Suprapubic skin (tissue), 4 donors: ENCODE measurements at regions not wholly inside any gene's neighbourhood (a gene's known extent, or its start where the extent isn't known, plus 50 kb on each side); places are given as distances from the start of the nearest gene placed in this dataset.

Source experiments
- DNase-seq, 2 donors: peaks; one replicate each; pipeline ENCODE4 v3.0.0-alpha.2; 2019; ENCODE audit warnings: low spot score in 2 of 2
- H3K27ac ChIP-seq: fragments of 200-600 bp; sonication (generic); one replicate; pipeline ENCODE4 v1.5.1; 2019
- H3K27me3 ChIP-seq: fragments of 200-600 bp; sonication (generic); one replicate; pipeline ENCODE4 v1.5.1; 2019
- H3K36me3 ChIP-seq: fragments of 200-600 bp; sonication (generic); one replicate; pipeline ENCODE4 v1.5.1; 2019
- H3K4me1 ChIP-seq: fragments of 200-600 bp; sonication (generic); one replicate; pipeline ENCODE4 v1.5.1; 2019
- H3K4me3 ChIP-seq: fragments of 200-600 bp; sonication (generic); one replicate; pipeline ENCODE4 v1.5.1; 2019; ENCODE audit warnings: mild to moderate bottlenecking
- H3K9me3 ChIP-seq: fragments of 200-600 bp; sonication (generic); one replicate; pipeline ENCODE4 v1.5.1; 2019
- CTCF ChIP-seq, 2 donors: fragments of 200-600 bp in 1 of 2; fragments of 450-650 bp in 1 of 2; sonication (generic) in 1 of 2; IDR thresholded peaks; one replicate each; pipeline ENCODE4 v1.5.1; 2016 to 2019; ENCODE audit warnings: antibody characterized with exemption in 2 of 2, mild to moderate bottlenecking in 1 of 2, moderate library complexity in 1 of 2
- EP300 ChIP-seq: sonication (generic); formaldehyde crosslinking; IDR thresholded peaks from one replicate; pipeline ENCODE4 v1.6.1; 2017; ENCODE audit warnings: antibody characterized with exemption
- POLR2A ChIP-seq, 2 donors: fragments of 450-650 bp; IDR thresholded peaks; one replicate each; pipeline ENCODE4 v1.6.1; 2017; ENCODE audit warnings: antibody characterized with exemption in 2 of 2, mild to moderate bottlenecking in 2 of 2, moderate library complexity in 2 of 2
- POLR2AphosphoS5 ChIP-seq, 3 donors: sonication (generic); formaldehyde crosslinking; IDR thresholded peaks; one replicate each; pipeline ENCODE4 v1.6.1; 2017; ENCODE audit warnings: antibody characterized with exemption in 3 of 3
- WGBS: methylation state at CpG from one replicate; pipeline ENCODE4 v1.1.5; 2018; 5-methylcytosine and 5-hydroxymethylcytosine counted together

DNA sequence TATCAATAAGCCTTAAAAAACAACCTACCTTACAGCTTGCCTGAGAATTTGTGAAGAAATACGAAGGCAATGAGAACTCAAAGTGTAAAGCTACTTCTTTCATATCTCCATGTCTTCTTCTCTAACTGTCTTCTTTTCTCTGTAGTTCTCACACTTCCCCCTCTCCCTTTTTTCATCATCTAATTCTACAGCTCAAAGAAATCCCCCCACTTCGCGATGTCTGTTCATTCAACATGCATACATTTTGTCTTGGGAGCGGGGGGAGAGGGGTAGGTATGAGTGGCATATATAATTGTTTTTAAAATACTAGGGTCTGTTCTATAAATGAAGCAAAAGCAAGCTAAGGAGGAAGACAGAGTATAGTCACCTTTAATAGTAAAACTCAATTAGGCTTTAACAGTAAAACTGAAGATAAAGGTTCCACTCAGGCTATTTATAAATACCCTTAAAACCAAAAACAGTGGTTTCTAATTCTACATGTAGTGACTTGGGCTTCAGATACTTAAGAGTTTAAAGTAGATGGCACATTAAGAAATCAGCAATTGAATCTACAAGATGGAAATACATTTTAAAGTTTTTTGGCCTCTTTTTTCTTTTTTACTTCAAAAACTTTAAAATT, 106.9 kb downstream of the KLF12 start:
- H3K27ac ChIP-seq, result no peak overlapping the region
- no peak for TF ChIP-seq POLR2AphosphoS5 (IDR thresholded peaks at IDR 0.05)

DNA sequence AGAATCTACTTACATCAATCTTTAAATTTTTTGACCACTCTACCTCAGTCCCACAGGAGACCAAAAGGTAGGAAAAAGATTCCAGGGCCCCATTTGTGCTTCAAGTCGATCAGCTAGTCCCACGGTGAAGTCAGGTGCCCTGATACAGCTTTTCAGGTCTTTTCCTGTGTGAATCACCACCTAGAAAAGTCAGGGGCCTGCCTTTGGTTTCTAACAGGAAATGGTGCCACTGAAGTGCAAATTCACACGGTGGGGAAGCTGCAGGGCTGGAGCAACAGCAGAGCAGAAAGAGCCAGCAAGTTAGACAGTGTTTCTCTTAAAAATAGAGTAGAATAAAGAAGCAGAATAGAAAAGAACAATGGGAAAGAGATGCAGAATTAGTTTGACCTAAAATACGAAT, 107.5 kb downstream of the KLF12 start:
- H3K27me3 ChIP-seq, result no peaks in the 10 kb centered on the region
- DNase-seq, result no peak
- H3K9me3 ChIP-seq, result no peaks in the 10 kb centered on the region
- H3K27ac ChIP-seq, result no peak overlapping the region
- no peak overlapping the region for H3K4me3 ChIP-seq
- no peaks in the 10 kb centered on the region for H3K36me3 ChIP-seq
- WGBS, result 64% methylated on average over 4 of the region's 4 CpGs
- no peak for TF ChIP-seq EP300
- no peaks in the 10 kb centered on the region for H3K4me1 ChIP-seq

More for the DNA sequence above, 106.9 kb downstream of the KLF12 start:
- DNase-seq, result no peak
- H3K36me3 ChIP-seq, result no peaks in the 10 kb centered on the region
- H3K9me3 ChIP-seq, result no peaks in the 10 kb centered on the region
- no peaks in the 10 kb centered on the region for H3K27me3 ChIP-seq
- H3K4me1 ChIP-seq, result peaks cover 3% of the 10 kb centered on the region
- H3K4me3 ChIP-seq, result no peak overlapping the region
- WGBS, result 92% methylated on average over 4 of the region's 4 CpGs

- H3K9me3 ChIP-seq, result no peaks in the 10 kb centered on the region
- WGBS, result 69% methylated on average over 3 of the region's 3 CpGs
- H3K4me3 ChIP-seq, result no peak overlapping the region
- no peak for DNase-seq
- H3K4me1 ChIP-seq, result no peaks in the 10 kb centered on the region
- H3K27ac ChIP-seq, result no peak overlapping the region
- TF ChIP-seq EP300, result no peak
- TF ChIP-seq POLR2A (IDR thresholded peaks at IDR 0.05), result no peak
- TF ChIP-seq POLR2AphosphoS5 (IDR thresholded peaks at IDR 0.05), result no peak
- H3K36me3 ChIP-seq, result no peaks in the 10 kb centered on the region
- no peaks in the 10 kb centered on the region for H3K27me3 ChIP-seq
Measured at GRCh38 chr13:74025369-74025768, 108.8 kb downstream of the KLF12 start.

DNA sequence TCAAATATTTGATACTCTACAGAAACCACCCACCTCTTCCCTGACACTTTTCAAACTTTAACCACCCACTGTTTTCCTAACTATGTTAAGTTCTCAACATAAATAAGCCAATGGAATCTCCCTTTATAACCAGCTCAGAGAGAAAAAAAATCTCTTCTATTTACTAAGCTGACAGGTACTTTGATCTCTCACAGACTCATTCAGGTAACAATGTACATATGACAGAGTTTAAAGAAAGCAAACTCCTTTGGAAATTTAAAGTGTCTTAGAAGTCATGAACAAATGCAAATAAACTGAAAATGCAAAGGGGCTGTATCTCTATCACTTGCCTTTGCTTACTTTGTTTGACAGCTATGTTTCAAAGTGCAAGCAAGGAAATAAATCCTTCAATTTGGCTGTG, 109.3 kb downstream of the KLF12 start:
- Histone ChIP-seq H3K4me1 (no peaks in the 10 kb centered on the region), H3K4me3 (no peak overlapping the region), H3K36me3 (no peaks in the 10 kb centered on the region), H3K27ac (no peak overlapping the region), H3K9me3 (no peaks in the 10 kb centered on the region), H3K27me3 (no peaks in the 10 kb centered on the region)
- DNase-seq, result no peak
- no peak for TF ChIP-seq POLR2AphosphoS5 (IDR thresholded peaks at IDR 0.05)
- no peak for TF ChIP-seq POLR2A (IDR thresholded peaks at IDR 0.05)
- TF ChIP-seq CTCF (IDR thresholded peaks at IDR 0.05), result no peak
- TF ChIP-seq EP300, result no peak

GRCh38 chr13:74024314-74024713, 109.9 kb downstream of the KLF12 start:
- no peaks in the 10 kb centered on the region for H3K9me3 ChIP-seq
- no peaks in the 10 kb centered on the region for H3K27me3 ChIP-seq
- no peak overlapping the region for H3K27ac ChIP-seq
- no peaks in the 10 kb centered on the region for H3K4me1 ChIP-seq
- WGBS, result 68% methylated on average over 4 of the region's 4 CpGs
- TF ChIP-seq EP300, result no peak
- no peak for TF ChIP-seq CTCF (IDR thresholded peaks at IDR 0.05)
- TF ChIP-seq POLR2A (IDR thresholded peaks at IDR 0.05), result no peak
- H3K4me3 ChIP-seq, result no peak overlapping the region
- no peaks in the 10 kb centered on the region for H3K36me3 ChIP-seq
- DNase-seq, result no peak

DNA sequence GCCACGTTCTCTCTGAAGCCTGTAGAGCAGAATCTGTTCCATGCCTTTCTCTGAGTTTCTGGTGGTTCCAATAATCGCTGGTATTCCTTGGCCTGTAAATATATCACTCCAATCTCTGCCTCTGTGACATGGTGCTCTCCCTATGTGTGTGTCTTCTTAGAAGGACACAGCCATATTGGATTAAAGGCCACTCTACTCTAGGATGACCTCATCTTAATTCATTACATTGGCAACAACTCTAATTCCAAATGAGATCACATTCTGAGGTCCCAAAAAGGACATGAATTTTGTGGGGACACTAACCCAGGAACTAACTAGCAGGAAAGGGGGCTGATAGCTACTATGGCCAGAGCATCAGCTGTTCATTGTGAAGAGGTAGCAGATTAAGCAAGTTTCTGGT, 110.7 kb downstream of the KLF12 start:
- no peak for DNase-seq
- Histone ChIP-seq H3K4me1 (no peaks in the 10 kb centered on the region), H3K27me3 (no peaks in the 10 kb centered on the region), H3K27ac (no peak overlapping the region), H3K36me3 (no peaks in the 10 kb centered on the region), H3K9me3 (no peaks in the 10 kb centered on the region), H3K4me3 (no peak overlapping the region)
- no peak for TF ChIP-seq POLR2AphosphoS5 (IDR thresholded peaks at IDR 0.05)
- no peak for TF ChIP-seq EP300
- TF ChIP-seq POLR2A (IDR thresholded peaks at IDR 0.05), result no peak
- no peak for TF ChIP-seq CTCF (IDR thresholded peaks at IDR 0.05)
- WGBS, result 100% methylated on average over 2 of the region's 2 CpGs

DNA sequence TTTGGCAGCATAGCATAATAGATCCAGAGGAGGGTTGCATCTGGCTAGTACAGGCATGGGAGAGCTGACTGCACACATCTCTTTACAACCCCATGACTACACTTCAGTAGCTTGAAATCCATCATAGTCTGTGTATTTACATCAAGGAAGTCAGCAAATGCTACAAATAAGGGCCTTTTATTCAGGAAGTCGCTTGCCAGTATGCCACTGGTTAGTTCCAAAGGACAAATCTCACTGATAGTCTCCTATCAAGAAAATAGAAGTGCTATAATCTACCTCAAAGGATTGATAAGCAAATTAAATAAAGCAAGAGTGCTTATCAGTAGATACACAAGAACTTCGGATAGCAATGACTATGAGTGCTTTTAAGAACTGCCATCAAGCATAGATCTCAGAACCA, 112.7 kb downstream of the KLF12 start:
- no peak overlapping the region for H3K27ac ChIP-seq
- DNase-seq, result no peak
- TF ChIP-seq POLR2A (IDR thresholded peaks at IDR 0.05), result no peak
- no peak for TF ChIP-seq POLR2AphosphoS5 (IDR thresholded peaks at IDR 0.05)
- TF ChIP-seq CTCF (IDR thresholded peaks at IDR 0.05), result no peak
- no peak for TF ChIP-seq EP300

More for the DNA sequence above, 112.7 kb downstream of the KLF12 start:
- no peaks in the 10 kb centered on the region for H3K36me3 ChIP-seq
- 89% methylated on average over 2 of the region's 2 CpGs for WGBS
- no peaks in the 10 kb centered on the region for H3K4me1 ChIP-seq
- H3K9me3 ChIP-seq, result no peaks in the 10 kb centered on the region
- H3K27me3 ChIP-seq, result no peaks in the 10 kb centered on the region
- H3K4me3 ChIP-seq, result no peak overlapping the region
